Peyer's patch (tissue), 4 donors: ENCODE measurements at regions not wholly inside any gene's neighbourhood (a gene's known extent, or its start where the extent isn't known, plus 50 kb on each side); places are given as distances from the start of the nearest gene placed in this dataset.

Experiments used
- POLR2A ChIP-seq, 2 donors: fragments of 450-650 bp; IDR thresholded peaks; one replicate each; pipeline ENCODE4 v1.5.1; 2017; ENCODE audit warnings: antibody characterized with exemption in 2 of 2, mild to moderate bottlenecking in 2 of 2, moderate library complexity in 2 of 2
- TF ChIP-seq, protein P1 (sequence below), 6 experiments: fragments of 450-650 bp in 4 of 6; fragments of 200-600 bp in 2 of 6; sonication (generic) in 1 of 6; IDR thresholded peaks; one replicate each; pipeline ENCODE4 v1.5.1; 2017 to 2019; ENCODE audit warnings: antibody characterized with exemption in 6 of 6, mild to moderate bottlenecking in 3 of 6, moderate library complexity in 1 of 6

DNA sequence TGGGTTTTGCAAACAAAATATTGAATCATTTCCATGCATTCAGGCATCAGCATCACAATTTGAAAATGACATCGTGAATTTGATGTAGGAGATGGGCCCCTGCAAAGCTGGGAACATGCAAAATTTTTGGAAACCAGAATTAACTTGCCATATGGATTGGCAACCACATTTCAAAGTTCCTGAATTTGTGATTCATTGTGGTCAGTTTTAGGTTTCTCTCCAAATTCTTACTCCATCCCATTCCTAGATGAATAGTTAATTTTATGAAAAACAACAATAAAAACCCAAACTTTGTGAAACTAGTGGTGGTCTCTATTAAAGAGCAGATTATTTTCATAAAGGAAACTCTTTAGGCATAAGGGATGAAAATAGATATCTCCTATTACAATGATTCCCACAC, 107.8 kb upstream of the SLIT3 start:
- TF ChIP-seq, protein P1, sequence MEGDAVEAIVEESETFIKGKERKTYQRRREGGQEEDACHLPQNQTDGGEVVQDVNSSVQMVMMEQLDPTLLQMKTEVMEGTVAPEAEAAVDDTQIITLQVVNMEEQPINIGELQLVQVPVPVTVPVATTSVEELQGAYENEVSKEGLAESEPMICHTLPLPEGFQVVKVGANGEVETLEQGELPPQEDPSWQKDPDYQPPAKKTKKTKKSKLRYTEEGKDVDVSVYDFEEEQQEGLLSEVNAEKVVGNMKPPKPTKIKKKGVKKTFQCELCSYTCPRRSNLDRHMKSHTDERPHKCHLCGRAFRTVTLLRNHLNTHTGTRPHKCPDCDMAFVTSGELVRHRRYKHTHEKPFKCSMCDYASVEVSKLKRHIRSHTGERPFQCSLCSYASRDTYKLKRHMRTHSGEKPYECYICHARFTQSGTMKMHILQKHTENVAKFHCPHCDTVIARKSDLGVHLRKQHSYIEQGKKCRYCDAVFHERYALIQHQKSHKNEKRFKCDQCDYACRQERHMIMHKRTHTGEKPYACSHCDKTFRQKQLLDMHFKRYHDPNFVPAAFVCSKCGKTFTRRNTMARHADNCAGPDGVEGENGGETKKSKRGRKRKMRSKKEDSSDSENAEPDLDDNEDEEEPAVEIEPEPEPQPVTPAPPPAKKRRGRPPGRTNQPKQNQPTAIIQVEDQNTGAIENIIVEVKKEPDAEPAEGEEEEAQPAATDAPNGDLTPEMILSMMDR (IDR thresholded peaks at IDR 0.05), result no peak
- no peak for TF ChIP-seq POLR2A (IDR thresholded peaks at IDR 0.05)
